ENCODE measurements at regions not wholly inside any gene's neighbourhood (a gene's known extent, or its start where the extent isn't known, plus 50 kb on each side); places are given as distances from the start of the nearest gene placed in this dataset.

DNA sequence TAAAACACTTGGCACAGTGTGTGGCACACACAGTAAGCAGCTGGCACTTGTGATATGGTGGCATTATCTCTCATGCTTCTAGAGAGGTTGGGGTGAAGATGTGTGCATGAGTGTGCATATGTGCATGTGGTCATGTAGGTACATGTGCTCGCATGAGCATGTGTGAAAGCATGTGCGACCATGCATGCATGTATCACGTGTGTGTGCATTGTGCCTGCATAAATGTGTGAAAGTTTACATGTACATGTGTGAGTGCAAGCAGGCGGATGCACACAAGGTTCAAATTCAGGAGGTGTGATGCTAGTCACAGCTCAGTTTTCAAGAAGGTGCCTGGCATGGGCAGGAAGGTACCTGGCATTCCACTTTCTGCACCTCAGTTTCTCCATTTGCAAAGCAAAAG, 59.0 kb upstream of the UQCRFS1 start:
- H3K27me3 ChIP-seq = no peaks in the 10 kb centered on the region
- intact Hi-C loops (cut with DNase I; ENCODE audit: low total_unique reads) = no loop called here

GRCh38 chr19:29273000-29273640, 60.2 kb upstream of the UQCRFS1 start:
- H3K27me3 ChIP-seq = no peaks in the 10 kb centered on the region
- no peak for DNase-seq

More for the DNA sequence above, 59.0 kb upstream of the UQCRFS1 start:
- Histone ChIP-seq H3K36me3 (no peaks in the 10 kb centered on the region), H3K27ac (no peak overlapping the region), H3K9me3 (no peaks in the 10 kb centered on the region), H3K4me3 (no peak overlapping the region), H3K4me1 (no peaks in the 10 kb centered on the region)
- TF ChIP-seq, protein P1, sequence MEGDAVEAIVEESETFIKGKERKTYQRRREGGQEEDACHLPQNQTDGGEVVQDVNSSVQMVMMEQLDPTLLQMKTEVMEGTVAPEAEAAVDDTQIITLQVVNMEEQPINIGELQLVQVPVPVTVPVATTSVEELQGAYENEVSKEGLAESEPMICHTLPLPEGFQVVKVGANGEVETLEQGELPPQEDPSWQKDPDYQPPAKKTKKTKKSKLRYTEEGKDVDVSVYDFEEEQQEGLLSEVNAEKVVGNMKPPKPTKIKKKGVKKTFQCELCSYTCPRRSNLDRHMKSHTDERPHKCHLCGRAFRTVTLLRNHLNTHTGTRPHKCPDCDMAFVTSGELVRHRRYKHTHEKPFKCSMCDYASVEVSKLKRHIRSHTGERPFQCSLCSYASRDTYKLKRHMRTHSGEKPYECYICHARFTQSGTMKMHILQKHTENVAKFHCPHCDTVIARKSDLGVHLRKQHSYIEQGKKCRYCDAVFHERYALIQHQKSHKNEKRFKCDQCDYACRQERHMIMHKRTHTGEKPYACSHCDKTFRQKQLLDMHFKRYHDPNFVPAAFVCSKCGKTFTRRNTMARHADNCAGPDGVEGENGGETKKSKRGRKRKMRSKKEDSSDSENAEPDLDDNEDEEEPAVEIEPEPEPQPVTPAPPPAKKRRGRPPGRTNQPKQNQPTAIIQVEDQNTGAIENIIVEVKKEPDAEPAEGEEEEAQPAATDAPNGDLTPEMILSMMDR (IDR thresholded peaks at IDR 0.05) = no peak
- no peak for TF ChIP-seq POLR2A (IDR thresholded peaks at IDR 0.05)
- no peak for DNase-seq

DNA sequence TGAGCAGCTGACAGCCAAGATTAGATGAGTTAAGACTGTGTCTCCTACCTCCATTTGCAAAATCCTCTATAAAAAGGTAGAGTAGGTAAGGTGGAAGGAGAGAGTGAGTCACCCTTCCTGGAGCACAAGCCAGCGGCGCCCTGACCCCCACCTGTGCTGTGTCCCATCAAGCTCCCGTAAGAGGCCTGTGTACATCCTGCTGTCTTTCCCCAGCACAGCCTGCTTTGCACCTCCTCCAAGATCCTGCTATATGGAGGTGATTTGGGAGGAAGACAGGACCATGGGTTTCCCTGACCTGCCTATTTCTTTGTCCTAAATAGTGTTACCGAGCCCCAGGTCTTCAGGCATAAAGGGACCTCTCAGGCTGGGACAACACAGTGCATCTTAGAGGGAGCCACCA, 62.3 kb upstream of the UQCRFS1 start:
- no peak for TF ChIP-seq POLR2A (IDR thresholded peaks at IDR 0.05)
- TF ChIP-seq, protein P1 (IDR thresholded peaks at IDR 0.05) = no peak
- DNase-seq = no peak
- Histone ChIP-seq H3K9me3 (no peaks in the 10 kb centered on the region), H3K36me3 (no peaks in the 10 kb centered on the region), H3K4me3 (no peak overlapping the region), H3K27ac (no peak overlapping the region), H3K27me3 (no peaks in the 10 kb centered on the region), H3K4me1 (no peaks in the 10 kb centered on the region)
- intact Hi-C loops (cut with DNase I; ENCODE audit: low total_unique reads) = no loop called here

More at GRCh38 chr19:29273000-29273640, 60.2 kb upstream of the UQCRFS1 start:
- Histone ChIP-seq H3K9me3 (no peaks in the 10 kb centered on the region), H3K4me1 (no peaks in the 10 kb centered on the region), H3K27ac (no peak overlapping the region), H3K4me3 (no peak overlapping the region), H3K36me3 (no peaks in the 10 kb centered on the region)
- TF ChIP-seq POLR2A (IDR thresholded peaks at IDR 0.05) = no peak
- TF ChIP-seq, protein P1 (IDR thresholded peaks at IDR 0.05) = no peak
- intact Hi-C loops (cut with DNase I; ENCODE audit: low total_unique reads) = no loop called here

DNA sequence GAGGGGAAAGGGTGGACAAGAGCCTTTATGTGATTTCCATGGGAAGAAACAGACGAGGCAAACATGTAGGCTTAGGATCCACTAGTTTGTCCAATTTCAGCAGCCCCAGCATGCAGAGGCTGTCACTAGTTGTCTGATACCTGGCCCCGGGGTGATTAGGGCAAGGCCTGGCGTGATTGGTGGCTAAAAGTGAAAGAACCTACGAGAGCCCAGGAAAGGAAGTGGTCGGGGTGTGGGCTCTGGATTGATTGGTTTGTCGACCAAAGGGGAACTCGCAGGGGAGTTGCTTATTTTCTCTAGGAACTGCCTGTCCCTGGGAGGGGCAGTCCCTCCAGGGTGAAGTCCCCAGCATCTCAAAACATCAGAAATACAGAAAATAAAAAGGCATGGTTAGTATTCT, 64.2 kb upstream of the UQCRFS1 start:
- H3K27ac ChIP-seq = no peak overlapping the region
- intact Hi-C loops (cut with DNase I; ENCODE audit: low total_unique reads) = no loop called here
- H3K36me3 ChIP-seq = no peaks in the 10 kb centered on the region
- no peak for DNase-seq
- H3K27me3 ChIP-seq = no peaks in the 10 kb centered on the region
- TF ChIP-seq POLR2A (IDR thresholded peaks at IDR 0.05) = no peak
- TF ChIP-seq, protein P1 (IDR thresholded peaks at IDR 0.05) = no peak
- H3K4me1 ChIP-seq = no peaks in the 10 kb centered on the region
- H3K4me3 ChIP-seq = no peak overlapping the region
- H3K9me3 ChIP-seq = no peaks in the 10 kb centered on the region

- Histone ChIP-seq H3K36me3 (no peaks in the 10 kb centered on the region), H3K9me3 (no peaks in the 10 kb centered on the region), H3K27me3 (no peaks in the 10 kb centered on the region), H3K4me3 (no peak overlapping the region), H3K4me1 (no peaks in the 10 kb centered on the region), H3K27ac (no peak overlapping the region)
- TF ChIP-seq POLR2A (IDR thresholded peaks at IDR 0.05) = no peak
- TF ChIP-seq, protein P1 (IDR thresholded peaks at IDR 0.05) = no peak
- no peak for DNase-seq
- intact Hi-C loops (cut with DNase I; ENCODE audit: low total_unique reads) = no loop called here
Observed at GRCh38 chr19:29278716-29279115, 65.8 kb upstream of the UQCRFS1 start.
